DMS153 (cell line): ENCODE measurements at regions not wholly inside any gene's neighbourhood (a gene's known extent, or its start where the extent isn't known, plus 50 kb on each side); places are given as distances from the start of the nearest gene placed in this dataset.
"Not testable (repeated sequence)": the region's sequence is repeated elsewhere in the genome, so short reads cannot be mapped to it uniquely, and the experiment has no call there.

Experiments used
- DNase-seq: peaks from one replicate; lab custom pipeline; 2025; lab: John Stamatoyannopoulos, UW

DNA sequence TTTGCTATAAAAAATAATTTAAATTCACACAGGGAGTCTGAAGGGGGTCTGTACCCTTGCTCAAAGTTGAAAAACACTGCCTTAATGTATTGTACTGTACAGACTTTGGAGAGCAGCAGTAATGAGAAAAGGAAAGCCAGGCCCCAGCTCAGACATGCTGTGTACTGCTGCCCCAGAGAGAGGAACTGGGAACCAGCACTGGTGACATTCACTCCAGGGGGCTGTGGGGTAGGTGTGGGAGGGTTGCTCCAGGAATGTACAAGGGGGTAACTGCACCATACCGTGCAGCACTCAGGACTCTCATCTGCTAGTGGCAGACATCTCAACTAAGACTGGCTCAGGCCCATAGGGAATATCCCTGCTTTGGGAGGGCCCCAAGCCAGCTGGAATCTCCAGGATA lies 146.0 kb upstream of the RMP24 start:
- no peak for DNase-seq

DNA sequence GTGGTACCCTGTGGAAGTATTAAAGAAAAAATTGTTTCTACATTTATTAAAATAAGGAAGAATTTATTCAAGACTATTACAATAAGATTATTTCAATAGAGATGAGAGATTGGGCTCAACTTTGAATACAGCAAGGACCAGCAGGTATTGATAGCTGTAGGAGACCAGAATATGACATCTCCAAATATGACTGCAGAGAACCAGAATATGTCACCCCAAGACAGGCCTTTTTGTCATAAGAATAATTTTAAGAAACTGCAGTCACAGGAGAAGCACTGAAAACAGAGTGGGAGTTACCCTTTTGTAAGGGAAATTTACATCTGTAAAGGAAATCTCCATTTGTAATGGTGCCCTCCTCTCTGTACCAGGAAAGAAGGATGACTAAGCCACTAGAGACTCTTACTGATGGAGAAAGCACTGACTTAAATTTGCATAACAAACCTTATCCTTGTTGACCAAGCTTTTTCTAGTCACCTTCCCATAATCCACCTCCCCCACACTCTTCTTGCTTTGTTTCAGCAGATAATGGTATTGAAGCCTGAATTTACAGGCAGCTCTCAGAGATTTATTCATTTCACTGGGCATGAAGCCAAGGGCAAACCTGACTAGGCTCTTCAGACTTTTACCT lies 145.1 kb upstream of the RMP24 start:
- DNase-seq: peak; percentile 80

DNA sequence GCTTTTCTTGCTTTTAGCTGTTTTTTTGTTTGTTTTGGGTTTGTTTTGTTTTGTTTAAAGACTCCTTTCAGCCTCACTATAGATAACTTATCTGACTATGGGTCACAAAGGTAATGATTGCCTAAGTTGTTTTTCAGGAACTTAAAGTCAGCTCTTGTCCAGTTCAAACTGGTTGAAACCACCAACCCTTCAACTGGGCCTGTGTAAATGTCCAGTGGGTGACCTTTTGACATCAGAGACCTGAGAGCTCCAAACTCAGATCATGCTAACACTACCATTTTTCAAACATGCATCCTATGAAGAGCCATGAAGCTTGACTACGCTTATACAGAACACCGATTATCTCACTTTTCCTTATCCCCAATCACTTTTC lies 144.6 kb upstream of the RMP24 start:
- DNase-seq: no peak

DNA sequence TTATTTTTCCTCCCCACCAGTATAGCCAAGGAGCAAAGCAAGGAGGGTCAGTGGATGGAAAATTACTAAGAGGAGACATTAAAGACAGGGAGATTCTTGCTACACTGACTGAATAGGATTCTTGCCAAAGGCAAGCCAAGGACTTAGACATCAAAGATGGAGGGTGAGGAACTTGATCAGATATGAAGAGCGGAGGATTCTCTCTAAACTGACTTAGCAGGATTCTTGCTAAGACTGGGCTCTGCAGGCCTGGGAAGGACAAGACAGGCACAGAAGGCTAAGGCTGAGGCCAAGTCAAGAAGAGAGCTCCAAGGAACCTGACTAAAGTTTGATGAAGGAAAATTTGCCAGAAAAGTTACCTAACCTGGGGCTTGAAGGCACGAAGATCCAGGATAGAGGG lies 143.9 kb upstream of the RMP24 start:
- DNase-seq: no peak

DNA sequence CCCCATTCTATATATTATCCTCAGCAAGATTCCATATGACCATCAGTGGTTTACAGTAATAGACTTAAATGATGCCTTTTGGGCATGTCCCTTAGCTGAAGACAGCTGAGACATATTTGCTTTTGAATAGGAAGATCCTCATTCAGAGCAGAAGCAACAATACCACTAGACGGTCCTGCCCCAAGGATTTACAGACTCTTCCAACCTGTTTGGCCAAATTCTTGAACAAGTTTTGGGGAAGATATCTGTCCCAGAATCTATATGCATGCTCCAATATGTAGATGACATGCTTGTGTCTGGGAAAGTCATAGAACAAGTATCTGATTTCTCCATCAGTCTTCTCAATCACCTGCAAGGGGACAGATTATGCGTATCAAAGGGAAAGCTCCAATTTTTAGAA lies 137.1 kb upstream of the RMP24 start:
- no peak for DNase-seq

DNA sequence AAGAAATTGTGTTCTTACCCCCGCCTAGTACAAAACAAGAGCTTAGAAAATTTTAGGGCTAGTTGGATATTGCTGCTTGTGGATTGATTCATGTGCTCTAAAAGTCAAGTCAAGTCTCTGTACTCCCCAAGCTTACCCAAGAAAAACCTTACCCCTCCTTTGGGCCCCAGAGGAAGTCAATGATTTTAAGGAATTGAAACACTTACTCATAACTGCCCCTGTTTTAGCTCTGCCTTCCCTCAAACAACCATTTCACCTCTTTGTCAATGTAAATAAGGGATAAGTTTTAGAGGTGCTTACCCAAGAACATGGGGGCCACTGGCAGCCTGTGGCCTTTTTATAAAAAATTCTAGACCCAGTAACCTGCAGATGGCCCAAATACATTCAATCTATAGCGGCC lies 136.6 kb upstream of the RMP24 start:
- DNase-seq: no peak

DNA sequence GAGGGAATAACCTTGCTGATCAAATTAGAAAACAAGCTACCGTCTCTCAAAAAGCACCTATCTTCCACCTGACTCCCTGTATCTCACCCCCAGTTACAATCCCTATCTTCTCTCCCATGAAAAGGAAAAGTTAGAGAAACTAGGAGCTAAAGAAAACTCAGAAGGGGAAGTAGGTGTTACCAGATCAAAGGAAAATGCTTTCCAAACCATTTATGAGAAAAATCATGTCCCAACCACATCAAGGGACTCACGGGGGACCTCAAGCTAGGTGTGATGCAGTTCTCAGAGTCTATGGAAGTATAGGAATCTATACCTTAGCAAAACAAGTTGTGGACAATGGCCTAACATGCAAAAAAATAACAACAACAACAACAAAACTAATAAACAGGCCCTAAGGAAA lies 135.5 kb upstream of the RMP24 start:
- no peak for DNase-seq

DNA sequence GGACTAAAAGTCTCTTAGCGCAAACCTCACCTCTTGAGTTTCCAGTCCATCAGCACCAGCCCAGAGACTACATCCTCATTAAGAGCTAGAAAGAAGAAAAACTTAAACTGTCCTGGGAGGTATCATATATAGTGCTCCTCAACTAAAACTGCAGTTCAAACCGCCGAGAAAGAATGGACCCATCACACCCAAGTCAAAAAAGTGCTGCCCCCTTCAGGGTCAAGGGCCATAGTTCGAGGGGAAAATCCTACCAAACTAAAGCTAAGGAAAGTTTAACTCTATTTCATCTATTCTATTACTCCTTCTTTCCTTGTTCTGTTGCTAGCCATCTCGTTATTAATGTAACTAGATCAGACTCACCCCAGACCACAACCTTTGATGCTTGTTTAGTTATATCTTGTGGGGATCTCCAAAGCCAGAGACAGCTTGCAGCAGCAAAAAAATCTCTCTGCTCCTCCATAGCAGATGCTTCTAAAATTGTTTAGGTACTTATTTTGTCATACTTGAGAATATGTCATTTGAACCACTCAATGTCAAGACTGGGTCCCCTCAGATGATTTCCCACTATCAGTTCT lies 134.5 kb upstream of the RMP24 start:
- DNase-seq: no peak

DNA sequence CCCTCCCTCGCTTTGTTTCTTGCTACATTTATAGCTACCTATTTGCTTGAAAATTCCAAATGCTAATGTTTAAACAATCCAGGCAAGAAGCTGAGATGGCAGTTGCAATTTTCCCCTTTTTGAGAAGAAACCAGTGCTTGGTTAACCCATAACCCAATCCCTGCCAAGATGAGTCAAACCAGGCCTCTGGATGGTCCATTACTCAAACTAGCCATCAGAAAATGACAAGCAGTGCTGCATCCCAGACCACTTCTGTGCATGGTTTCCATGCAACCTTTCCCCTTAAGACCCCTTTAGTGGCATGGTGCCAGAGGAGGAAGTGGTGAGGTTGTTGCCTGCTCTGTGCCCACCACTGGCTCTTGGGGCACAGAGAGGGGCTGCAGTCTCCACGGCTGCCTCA lies 131.2 kb upstream of the RMP24 start:
- DNase-seq: no peak

DNA sequence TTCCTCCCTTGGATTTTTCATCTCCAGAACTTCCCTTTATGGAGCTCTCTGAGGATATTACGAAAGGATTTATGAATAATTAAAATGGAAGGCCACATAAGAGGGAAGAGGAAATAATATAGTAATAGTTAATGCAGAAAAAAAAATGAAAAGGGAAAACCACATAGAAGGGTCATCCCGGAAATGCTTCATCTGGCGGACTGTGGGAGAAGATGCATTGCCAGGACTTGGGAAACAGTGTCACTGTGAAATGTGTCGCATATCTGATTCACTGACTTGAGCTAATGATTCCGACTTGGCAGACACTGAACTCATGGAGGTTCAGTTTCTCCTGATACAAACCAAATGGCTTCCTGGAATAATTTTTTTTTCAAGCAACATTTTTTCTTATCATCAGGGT lies 129.9 kb upstream of the RMP24 start:
- DNase-seq: no peak

DNA sequence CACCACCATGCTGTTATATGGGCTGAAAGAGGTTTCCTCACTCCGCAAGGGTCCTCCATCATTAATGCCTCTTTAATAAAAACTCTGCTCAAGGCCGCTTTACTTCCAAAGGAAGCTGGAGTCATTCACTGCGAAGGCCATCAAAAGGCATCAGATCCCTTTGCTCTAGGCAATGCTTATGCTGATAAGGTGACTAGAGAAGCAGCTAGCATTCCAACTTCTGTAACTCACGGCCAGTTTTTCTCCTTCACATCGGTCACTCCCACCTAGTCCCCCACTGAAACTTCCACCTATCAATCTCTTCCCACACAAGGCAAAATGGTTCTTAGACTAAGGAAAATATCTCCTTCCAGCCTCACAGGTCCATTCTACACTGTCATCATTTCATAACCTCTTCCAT lies 124.2 kb upstream of the RMP24 start:
- DNase-seq: not testable (repeated sequence)

DNA sequence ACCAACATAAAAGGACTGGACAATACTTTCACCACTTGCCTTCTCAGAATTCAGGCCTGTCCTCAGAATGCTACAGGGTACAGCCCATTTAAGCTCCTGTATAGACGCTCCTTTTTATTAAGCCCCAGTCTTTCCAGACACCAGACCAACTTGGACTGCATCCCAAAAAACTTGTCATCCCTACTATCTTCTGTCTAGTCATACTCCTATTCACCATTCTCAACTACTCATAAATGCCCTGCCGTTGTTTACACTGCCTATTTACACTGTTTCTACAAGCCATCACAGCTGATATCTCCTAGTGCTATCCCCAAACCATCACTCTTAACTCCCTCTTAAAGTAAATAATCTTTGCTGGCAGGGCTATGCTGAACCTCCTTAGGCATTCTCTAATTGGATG lies 123.2 kb upstream of the RMP24 start:
- DNase-seq: not testable (repeated sequence)

DNA sequence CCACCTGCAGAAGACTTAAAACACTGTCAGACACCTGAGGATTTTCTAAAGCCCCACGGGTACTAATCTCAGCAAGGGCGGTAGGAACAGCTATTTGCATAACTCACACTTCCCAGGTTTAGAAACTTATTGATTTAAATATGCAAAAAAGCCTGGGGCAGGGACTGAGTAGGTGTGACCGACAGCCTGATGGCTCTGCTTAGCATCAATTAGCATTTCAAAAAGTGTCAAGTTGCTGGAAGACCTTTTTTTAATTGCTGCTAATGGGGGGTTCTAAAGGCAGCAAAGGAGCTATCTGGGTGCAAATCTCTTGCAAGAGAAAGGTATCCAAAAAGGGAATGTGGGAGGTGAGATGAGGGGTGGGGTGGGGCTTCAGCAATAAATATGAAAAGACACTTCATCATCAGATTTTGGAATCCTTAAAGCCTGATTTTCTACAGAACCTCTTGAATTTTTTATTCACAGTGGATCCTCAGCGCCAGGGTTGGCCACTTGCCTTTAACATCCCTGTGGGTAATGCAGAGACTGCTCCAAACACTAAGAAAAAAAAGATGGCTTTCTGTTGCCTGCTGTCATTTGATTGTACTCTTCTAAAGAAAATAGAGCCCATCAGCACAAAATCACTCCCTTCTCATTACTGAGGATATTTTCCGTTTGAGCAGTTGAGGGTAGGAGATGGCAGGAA lies 121.1 kb upstream of the RMP24 start:
- DNase-seq: no peak

DNA sequence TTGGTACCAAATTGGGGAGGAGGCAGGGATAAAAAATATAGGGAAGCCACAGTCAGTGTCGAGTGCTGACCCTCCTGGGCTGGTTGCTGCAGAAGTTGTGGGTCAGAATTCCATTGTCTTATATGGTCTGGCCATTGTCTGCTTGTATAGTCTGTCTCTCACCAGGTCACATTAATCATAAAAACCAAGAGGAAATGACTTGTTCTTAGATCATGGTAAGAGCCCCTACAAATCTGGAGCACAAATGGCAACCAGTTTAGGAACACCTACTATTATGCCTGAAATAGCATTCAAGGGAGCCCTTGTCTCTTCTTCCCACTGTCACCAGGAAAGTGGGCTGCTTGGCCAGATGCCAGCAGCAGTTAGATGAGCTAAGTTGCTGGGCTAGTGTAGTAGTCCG lies 119.7 kb upstream of the RMP24 start:
- no peak for DNase-seq

DNA sequence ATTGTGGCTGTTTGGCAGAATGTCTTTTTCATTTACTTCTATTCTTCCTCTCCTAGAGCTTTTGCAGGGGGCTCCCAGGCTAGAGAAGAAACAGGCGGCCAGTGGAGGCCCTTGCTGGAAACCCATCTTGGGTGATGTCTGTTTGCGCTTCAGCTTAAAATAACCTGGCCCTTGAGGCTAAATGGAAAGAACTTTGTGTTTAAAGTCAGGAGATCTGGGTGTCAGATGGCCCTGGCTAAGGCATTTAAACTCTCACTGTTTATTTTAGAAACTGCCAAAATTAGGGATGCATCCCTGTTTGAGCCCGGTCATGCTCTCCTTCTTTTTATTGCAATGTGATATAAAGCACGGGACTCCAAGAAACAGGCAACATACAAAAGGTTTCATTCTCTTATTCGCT lies 118.4 kb upstream of the RMP24 start:
- no peak for DNase-seq

DNA sequence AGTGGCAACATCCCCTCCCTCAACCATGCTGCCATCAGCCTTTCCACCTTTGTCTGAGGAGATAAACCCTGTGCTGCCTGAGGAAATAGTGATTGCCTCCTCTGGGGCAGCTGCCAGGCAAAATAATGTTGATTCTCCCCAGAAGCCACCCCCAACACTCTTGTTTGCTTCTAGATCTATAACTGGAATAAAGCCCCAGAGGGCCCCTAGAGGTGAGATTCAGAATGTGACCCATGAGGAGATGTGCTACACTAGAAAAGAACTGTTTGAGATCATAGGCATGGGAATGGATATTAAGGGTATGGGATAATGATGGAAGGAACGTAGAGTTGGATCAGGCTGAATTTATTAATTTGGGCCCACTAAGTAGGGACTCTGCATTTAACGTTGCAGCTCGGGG lies 116.3 kb upstream of the RMP24 start:
- no peak for DNase-seq

DNA sequence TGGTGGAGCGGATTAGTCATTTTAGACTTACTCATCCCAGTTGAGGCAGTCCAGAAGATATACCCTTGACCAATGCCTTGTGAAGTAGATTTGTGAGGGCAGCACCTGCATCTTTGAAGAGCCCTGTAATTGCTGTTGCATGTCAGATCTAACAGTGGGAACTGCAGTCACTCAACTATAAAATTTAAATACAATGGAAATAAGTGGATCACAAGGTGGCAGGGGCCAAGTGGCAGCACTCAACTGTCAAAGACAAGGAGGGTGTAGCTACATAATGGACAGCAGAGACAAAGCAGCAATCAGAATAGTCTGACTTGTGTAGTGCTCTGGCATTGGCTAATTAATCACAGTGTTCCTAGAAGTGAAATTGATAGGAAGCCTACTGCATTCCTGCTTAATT lies 115.8 kb upstream of the RMP24 start:
- DNase-seq: not testable (repeated sequence)

DNA sequence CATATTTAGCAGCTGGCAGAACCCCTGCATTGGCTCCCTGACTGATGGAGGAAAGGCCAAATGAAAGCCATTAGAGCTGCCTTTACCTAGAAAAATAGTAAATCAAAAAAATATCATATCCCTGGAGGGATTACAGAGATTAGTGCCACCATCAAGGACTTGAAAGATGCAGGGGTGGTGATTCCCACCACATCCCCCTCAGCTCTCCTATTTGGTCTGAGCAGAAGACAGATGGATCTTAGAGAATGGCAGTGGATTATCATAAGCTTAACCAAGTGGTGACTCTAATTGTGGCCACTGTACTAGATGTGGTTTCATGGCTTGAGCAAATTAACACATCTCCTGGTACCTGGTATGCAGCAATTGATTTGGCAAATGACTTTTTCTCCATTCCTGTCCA lies 114.9 kb upstream of the RMP24 start:
- DNase-seq: not testable (repeated sequence)

DNA sequence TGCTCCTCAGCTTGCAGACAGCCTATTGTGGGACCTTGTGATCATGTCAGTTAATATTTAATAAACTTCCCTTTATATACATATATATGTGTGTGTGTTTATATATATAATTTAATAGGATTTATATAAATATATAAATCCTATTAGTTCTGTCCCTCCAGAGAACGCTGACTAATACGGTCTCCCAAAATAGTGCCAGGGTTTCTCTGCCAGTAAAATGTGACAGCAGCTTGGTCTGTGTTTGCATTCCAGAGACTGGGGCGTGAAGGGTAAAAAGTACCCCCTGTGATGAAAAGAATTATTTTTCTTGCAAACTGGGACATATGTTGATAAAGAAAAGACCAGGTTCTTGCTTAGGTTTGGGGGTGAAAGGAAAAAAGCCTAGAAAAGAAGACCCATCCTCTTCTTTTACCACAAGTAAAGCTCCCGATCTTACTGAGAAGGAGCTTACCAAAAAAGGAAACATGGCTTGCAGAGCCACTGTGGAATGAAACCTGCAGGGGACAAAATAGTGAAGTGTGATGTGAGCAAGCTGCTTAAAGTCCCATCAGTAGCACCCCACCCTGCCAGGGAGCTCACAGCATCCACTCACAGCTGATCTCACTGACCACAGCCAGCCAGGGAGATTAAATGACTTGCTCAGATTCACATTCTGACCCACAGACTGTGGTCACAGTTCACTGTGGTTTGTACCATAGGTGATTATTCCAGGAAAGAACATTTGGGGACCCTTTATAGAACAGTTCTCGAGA lies 110.9 kb upstream of the RMP24 start:
- no peak for DNase-seq

DNA sequence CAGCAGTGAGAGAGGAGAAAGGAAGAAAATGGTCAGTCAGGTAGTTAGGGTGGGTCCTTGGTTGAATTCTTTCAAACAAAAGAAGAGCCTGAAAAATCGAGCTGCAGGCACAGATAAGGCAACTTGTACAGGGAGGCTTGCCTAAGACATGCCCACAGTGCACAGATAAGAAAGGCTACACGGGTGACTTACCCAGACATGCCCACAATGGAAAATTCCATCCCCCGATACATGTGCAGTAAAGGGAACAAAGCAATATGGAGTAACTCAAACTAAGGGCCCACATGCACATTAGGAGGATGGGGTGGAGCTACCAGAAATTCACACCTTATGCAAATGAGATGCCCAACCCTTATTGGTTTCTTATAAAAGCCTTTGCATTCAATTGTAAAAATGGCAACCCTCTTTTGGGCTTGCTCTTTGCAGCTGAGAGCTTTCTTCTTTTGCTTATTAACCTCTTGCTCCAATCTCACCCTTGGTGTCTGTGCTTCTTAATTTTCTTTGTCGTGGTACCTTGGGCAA lies 110.3 kb upstream of the RMP24 start:
- DNase-seq: no peak

DNA sequence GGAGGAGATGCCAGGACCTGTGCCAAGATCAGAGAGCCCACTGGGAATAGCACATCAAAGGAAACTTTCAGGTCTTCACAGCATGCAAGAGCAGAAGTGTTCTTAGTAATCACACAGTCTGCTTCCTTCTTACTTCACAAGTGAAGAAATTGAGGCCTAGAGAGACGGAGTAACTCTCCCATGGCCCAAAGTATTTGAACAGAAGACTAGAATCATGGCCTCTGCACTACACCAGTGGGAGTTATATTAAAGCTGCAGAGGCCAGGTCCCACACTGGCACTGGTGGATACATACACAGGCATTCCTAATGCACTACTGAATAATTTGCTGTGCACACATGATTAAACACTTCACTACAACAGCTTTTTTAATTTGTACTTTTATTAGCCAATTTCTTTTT lies 107.6 kb upstream of the RMP24 start:
- no peak for DNase-seq

DNA sequence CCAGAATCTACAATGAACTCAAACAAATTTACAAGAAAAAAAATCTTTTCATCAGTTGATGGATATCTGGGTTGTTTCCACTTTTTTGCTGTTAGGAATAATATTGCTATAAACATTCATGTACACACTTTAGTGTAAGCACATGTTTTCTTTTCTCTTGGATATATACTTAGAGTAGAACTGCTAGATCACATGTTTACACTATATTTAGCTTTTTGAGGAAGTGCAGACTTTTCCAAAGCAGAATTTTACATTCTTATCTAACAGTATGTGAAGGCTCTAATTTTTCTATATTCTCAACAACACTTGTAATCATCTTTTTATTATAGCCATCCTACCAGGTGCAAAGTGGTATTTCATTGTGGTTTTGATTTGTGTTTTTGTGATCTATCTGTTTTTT lies 103.6 kb upstream of the RMP24 start:
- DNase-seq: no peak

DNA sequence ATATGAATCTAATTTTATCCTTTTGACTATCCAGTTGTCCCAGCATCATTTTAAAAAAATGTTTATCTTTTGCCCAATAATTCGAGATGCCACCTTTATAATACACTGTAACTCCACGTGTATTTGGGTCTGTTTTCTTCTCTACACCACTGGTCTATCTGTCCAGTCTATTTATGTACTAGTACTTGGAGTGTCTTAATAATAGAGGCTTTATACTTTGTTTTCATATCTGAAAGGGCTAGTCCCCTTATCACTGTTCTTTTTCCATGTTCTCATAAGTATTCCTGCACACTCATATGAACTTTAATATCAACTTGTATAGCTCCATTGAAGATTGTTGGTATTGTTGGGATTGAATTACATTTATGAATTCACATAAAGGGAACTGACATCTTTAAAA lies 101.1 kb upstream of the RMP24 start:
- no peak for DNase-seq
